PC-3 (cell line): ENCODE measurements at regions not wholly inside any gene's neighbourhood (a gene's known extent, or its start where the extent isn't known, plus 50 kb on each side); places are given as distances from the start of the nearest gene placed in this dataset.

ENCODE experiments used
- EZH2 ChIP-seq: fragments of 300-600 bp; sonication (generic); IDR thresholded peaks from one replicate; pipeline ENCODE4 v1.6.1; 2017; ENCODE audit warnings: antibody characterized with exemption, mild to moderate bottlenecking, low read length; ENCODE audit not compliant: unreplicated experiment
- EZH2phosphoT487 ChIP-seq: fragments of 300-600 bp; sonication (generic); IDR thresholded peaks from 2 replicates; pipeline ENCODE4 v1.6.1; 2018; ENCODE audit warnings: mild to moderate bottlenecking, antibody characterized with exemption, low read length, borderline replicate concordance
- TF ChIP-seq, protein P1 (sequence below): fragments of 300-600 bp; sonication (generic); conservative IDR thresholded peaks from 2 replicates; pipeline ENCODE4 v1.5.1; 2017; ENCODE audit warnings: antibody characterized with exemption, low read depth, mild to moderate bottlenecking, low read length

GRCh38 chr3:194993896-194994295, 277.1 kb downstream of the XXYLT1 start:
- TF ChIP-seq, protein P1, sequence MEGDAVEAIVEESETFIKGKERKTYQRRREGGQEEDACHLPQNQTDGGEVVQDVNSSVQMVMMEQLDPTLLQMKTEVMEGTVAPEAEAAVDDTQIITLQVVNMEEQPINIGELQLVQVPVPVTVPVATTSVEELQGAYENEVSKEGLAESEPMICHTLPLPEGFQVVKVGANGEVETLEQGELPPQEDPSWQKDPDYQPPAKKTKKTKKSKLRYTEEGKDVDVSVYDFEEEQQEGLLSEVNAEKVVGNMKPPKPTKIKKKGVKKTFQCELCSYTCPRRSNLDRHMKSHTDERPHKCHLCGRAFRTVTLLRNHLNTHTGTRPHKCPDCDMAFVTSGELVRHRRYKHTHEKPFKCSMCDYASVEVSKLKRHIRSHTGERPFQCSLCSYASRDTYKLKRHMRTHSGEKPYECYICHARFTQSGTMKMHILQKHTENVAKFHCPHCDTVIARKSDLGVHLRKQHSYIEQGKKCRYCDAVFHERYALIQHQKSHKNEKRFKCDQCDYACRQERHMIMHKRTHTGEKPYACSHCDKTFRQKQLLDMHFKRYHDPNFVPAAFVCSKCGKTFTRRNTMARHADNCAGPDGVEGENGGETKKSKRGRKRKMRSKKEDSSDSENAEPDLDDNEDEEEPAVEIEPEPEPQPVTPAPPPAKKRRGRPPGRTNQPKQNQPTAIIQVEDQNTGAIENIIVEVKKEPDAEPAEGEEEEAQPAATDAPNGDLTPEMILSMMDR, result no peak
- TF ChIP-seq EZH2 (no peak), EZH2phosphoT487 (no peak)
